ENCODE measurements at regions not wholly inside any gene's neighbourhood (a gene's known extent, or its start where the extent isn't known, plus 50 kb on each side); places are given as distances from the start of the nearest gene placed in this dataset.

GRCh38 chr9:96158909-96159575 is 142.9 kb downstream of the HSD17B3 start:
- Histone ChIP-seq H2BK15ac (ENCODE audit: low read length) (no peak overlapping the region), H3K36me3 (ENCODE audit: control insufficient read depth in 2 of 4, insufficient read depth in 4 of 4, low read length in 3 of 4) (no peaks in the 10 kb centered on the region), H3K4me2 (ENCODE audit: insufficient read depth in 1 of 2, low read depth in 2 of 2, low read length in 2 of 2) (no peak overlapping the region), H3K9me3 (ENCODE audit: insufficient read depth in 2 of 2, low read depth in 1 of 2, low read length in 1 of 2) (no peaks in the 10 kb centered on the region), H3K9ac (replicated peaks in 1 of 4; ENCODE audit: extremely low read depth in 1 of 4, low read depth in 3 of 4, low read length in 3 of 4) (no peak overlapping the region), H3K27me3 (replicated peaks in 1 of 4; ENCODE audit: control insufficient read depth in 3 of 4, extremely low read depth in 1 of 4, insufficient read depth in 3 of 4, low read length in 3 of 4) (no peaks in the 10 kb centered on the region; a peak in 1 of 7 replicates), H3K79me1 (ENCODE audit: low read depth, low read length) (no peaks in the 10 kb centered on the region), H2BK5ac (ENCODE audit: low read depth, low read length) (no peak overlapping the region), H3K27ac (ENCODE audit: low read depth, low read length) (no peak overlapping the region), H3K23me2 (ENCODE audit: low read depth, low read length) (peaks cover 6% of the 10 kb centered on the region; the same call in 1 of the 2 replicates), H3K14ac (ENCODE audit: insufficient read length) (no peak overlapping the region), H3K79me2 (ENCODE audit: control insufficient read depth in 1 of 2, insufficient read depth in 2 of 2, low read length in 2 of 2) (no peaks in the 10 kb centered on the region), H2BK120ac (replicated peaks; ENCODE audit: low read depth, low read length) (no peak overlapping the region), H3K56ac (replicated peaks; ENCODE audit: insufficient read length, low read depth, low read length) (no peak overlapping the region), H3K4me1 (replicated peaks in 1 of 4; ENCODE audit: control insufficient read depth in 3 of 4, insufficient read depth in 4 of 4, low read length in 3 of 4) (no peaks in the 10 kb centered on the region; a peak in 3 of 7 replicates), H2BK20ac (ENCODE audit: low read length) (no peak overlapping the region), H2AK5ac (ENCODE audit: low read depth, low read length) (no peak overlapping the region), H2AFZ (ENCODE audit: low read length) (no peak overlapping the region), H3K18ac (ENCODE audit: extremely low read depth, low read length) (no peak overlapping the region), H3K23ac (ENCODE audit: insufficient read length) (no peak overlapping the region), H4K5ac (ENCODE audit: insufficient read length, low read depth, low read length) (no peak overlapping the region), H4K8ac (ENCODE audit: extremely low read depth, insufficient read depth, low read length) (no peak overlapping the region), H3K4ac (replicated peaks; ENCODE audit: insufficient read length, low read depth, low read length) (no peak overlapping the region), H3K4me3 (ENCODE audit: extremely low read depth in 1 of 4, insufficient read depth in 2 of 4, low read depth in 3 of 4, low read length in 4 of 4) (no peak overlapping the region), H2BK12ac (ENCODE audit: low read depth, low read length) (no peak overlapping the region), H4K91ac (replicated peaks; ENCODE audit: insufficient read length, low read length) (no peak overlapping the region), H4K20me1 (replicated peaks in 1 of 2; ENCODE audit: control insufficient read depth in 1 of 2, insufficient read depth in 2 of 2, low read length in 2 of 2) (peaks cover 0 to 4% of the 10 kb centered on the region in 2 experiments)
- no peak for DNase-seq (ENCODE audit: low read depth in 1 of 2, low spot score in 2 of 2)
- FAIRE-seq, result no peak
- WGBS, 2 experiments (ENCODE audit: extremely low coverage in 1 of 2, insufficient coverage in 1 of 2, insufficient read length in 1 of 2, insufficient replicate concordance in 2 of 2, low coverage in 1 of 2, low lambda C conversion rate in 2 of 2, missing lambda C conversion rate in 1 of 2), result 84% methylated on average over 9 of the region's 9 CpGs; no CpG with 5 or more reads in 1 of the 2 experiments
- TF ChIP-seq JUN (IDR thresholded peaks at IDR 0.05; ENCODE audit: low read depth, low read length), result no peak
- ChIA-PET CTCF (ENCODE audit: partially characterized antibody) (interaction anchor here (0.6 to 1.6 kb wide), 5 partner anchors 15 to 133 kb away, joined by 3 to 7 read pairs (median 4); no protein-coding TSS in a partner anchor), POLR2A (ENCODE audit: partially characterized antibody) (interaction anchor here (0.5 kb wide), 1 partner anchor 815 kb away, joined by 4 read pairs; no protein-coding TSS in a partner anchor)
